IgD-negative memory B cell (primary cell): ENCODE measurements at regions not wholly inside any gene's neighbourhood (a gene's known extent, or its start where the extent isn't known, plus 50 kb on each side); places are given as distances from the start of the nearest gene placed in this dataset.

Experiments used
- H3K27ac Mint-ChIP-seq, 3 donors: one replicate each; pipeline ENCODE4 v1.8.0; 2020 to 2022; ENCODE audit warnings: mild to moderate bottlenecking in 3 of 3, mixed read lengths in 3 of 3, moderate library complexity in 1 of 3
- H3K27me3 Mint-ChIP-seq: one replicate; pipeline ENCODE4 v1.8.0; 2021; ENCODE audit warnings: mixed read lengths
- H3K36me3 Mint-ChIP-seq: one replicate; pipeline ENCODE4 v1.8.0; 2020; ENCODE audit warnings: mild to moderate bottlenecking, mixed read lengths
- H3K4me1 Mint-ChIP-seq, 3 donors: one replicate each; pipeline ENCODE4 v1.8.0; 2020 to 2022; ENCODE audit warnings: mixed read lengths in 3 of 3, mild to moderate bottlenecking in 1 of 3
- H3K4me3 Mint-ChIP-seq, 4 donors: one replicate each; pipeline ENCODE4 v1.8.0; 2020 to 2022; ENCODE audit warnings: mild to moderate bottlenecking in 4 of 4, mixed read lengths in 4 of 4, moderate library complexity in 3 of 4
- H3K9me3 Mint-ChIP-seq, 3 donors: one replicate each; pipeline ENCODE4 v1.8.0; 2020 to 2021; ENCODE audit warnings: mixed read lengths in 3 of 3, mild to moderate bottlenecking in 1 of 3

GRCh38 chr1:5632224-5632623 is 360.0 kb downstream of the NPHP4 start:
- Mint-ChIP-seq H3K27me3 (peaks cover 7% of the 10 kb centered on the region), H3K36me3 (no peaks in the 10 kb centered on the region), H3K4me1 (no peaks in the 10 kb centered on the region), H3K9me3 (peaks cover 0 to 4% (median 0%) of the 10 kb centered on the region in 3 donors), H3K27ac (no peak overlapping the region), H3K4me3 (no peak overlapping the region)

- peaks cover 0 to 2% (median 1%) of the 10 kb centered on the region in 3 donors for H3K9me3 Mint-ChIP-seq
- H3K4me3 Mint-ChIP-seq, result no peak overlapping the region
- H3K27ac Mint-ChIP-seq, result peak overlapping the region in 1 of 3 donors; percentile 65
- H3K36me3 Mint-ChIP-seq, result no peaks in the 10 kb centered on the region
- H3K27me3 Mint-ChIP-seq, result peaks cover 5% of the 10 kb centered on the region
- no peaks in the 10 kb centered on the region for H3K4me1 Mint-ChIP-seq
Observed at GRCh38 chr1:5628416-5628815, 363.8 kb downstream of the NPHP4 start.

GRCh38 chr1:5623399-5623798 is 368.8 kb downstream of the NPHP4 start:
- peaks cover 3% of the 10 kb centered on the region for H3K27me3 Mint-ChIP-seq
- no peak overlapping the region for H3K4me3 Mint-ChIP-seq
- peaks cover 0 to 2% (median 0%) of the 10 kb centered on the region in 3 donors for H3K9me3 Mint-ChIP-seq
- H3K27ac Mint-ChIP-seq, result no peak overlapping the region
- no peaks in the 10 kb centered on the region for H3K36me3 Mint-ChIP-seq
- H3K4me1 Mint-ChIP-seq, result no peaks in the 10 kb centered on the region

GRCh38 chr1:5622412-5622811 is 369.8 kb downstream of the NPHP4 start:
- peaks cover 3% of the 10 kb centered on the region for H3K27me3 Mint-ChIP-seq
- no peak overlapping the region for H3K27ac Mint-ChIP-seq
- no peak overlapping the region for H3K4me3 Mint-ChIP-seq
- no peaks in the 10 kb centered on the region for H3K36me3 Mint-ChIP-seq
- no peaks in the 10 kb centered on the region for H3K4me1 Mint-ChIP-seq
- H3K9me3 Mint-ChIP-seq, result peaks cover 0 to 2% (median 0%) of the 10 kb centered on the region in 3 donors

- peaks cover 0 to 5% (median 0%) of the 10 kb centered on the region in 3 donors for H3K9me3 Mint-ChIP-seq
Observed at GRCh38 chr1:5621692-5622091, 370.5 kb downstream of the NPHP4 start.

GRCh38 chr1:5620997-5621396 is 371.2 kb downstream of the NPHP4 start:
- peaks cover 3% of the 10 kb centered on the region for H3K27me3 Mint-ChIP-seq
- H3K27ac Mint-ChIP-seq, result no peak overlapping the region

More at GRCh38 chr1:5621692-5622091, 370.5 kb downstream of the NPHP4 start:
- no peaks in the 10 kb centered on the region for H3K36me3 Mint-ChIP-seq
- no peak overlapping the region for H3K4me3 Mint-ChIP-seq
- H3K27me3 Mint-ChIP-seq, result peaks cover 3% of the 10 kb centered on the region
- no peaks in the 10 kb centered on the region for H3K4me1 Mint-ChIP-seq
- H3K27ac Mint-ChIP-seq, result no peak overlapping the region

GRCh38 chr1:5620418-5620817 is 371.8 kb downstream of the NPHP4 start:
- Mint-ChIP-seq H3K36me3 (no peaks in the 10 kb centered on the region), H3K27ac (no peak overlapping the region), H3K4me3 (no peak overlapping the region), H3K9me3 (peaks cover 0 to 3% (median 0%) of the 10 kb centered on the region in 3 donors), H3K4me1 (no peaks in the 10 kb centered on the region), H3K27me3 (peaks cover 3% of the 10 kb centered on the region)

More at GRCh38 chr1:5620997-5621396, 371.2 kb downstream of the NPHP4 start:
- peaks cover 0 to 5% (median 0%) of the 10 kb centered on the region in 3 donors for H3K9me3 Mint-ChIP-seq
- H3K36me3 Mint-ChIP-seq, result no peaks in the 10 kb centered on the region
- no peak overlapping the region for H3K4me3 Mint-ChIP-seq
- H3K4me1 Mint-ChIP-seq, result no peaks in the 10 kb centered on the region

- Mint-ChIP-seq H3K4me3 (no peak overlapping the region), H3K9me3 (peaks cover 0 to 3% (median 0%) of the 10 kb centered on the region in 3 donors), H3K27ac (no peak overlapping the region), H3K27me3 (peaks cover 3% of the 10 kb centered on the region), H3K4me1 (no peaks in the 10 kb centered on the region), H3K36me3 (no peaks in the 10 kb centered on the region)
Observed at GRCh38 chr1:5619469-5619868, 372.8 kb downstream of the NPHP4 start.

- Mint-ChIP-seq H3K27ac (peak overlapping the region in 1 of 3 donors; percentile 47), H3K27me3 (peaks cover 7% of the 10 kb centered on the region), H3K9me3 (peaks cover 0 to 8% (median 3%) of the 10 kb centered on the region in 3 donors), H3K36me3 (no peaks in the 10 kb centered on the region), H3K4me1 (no peaks in the 10 kb centered on the region), H3K4me3 (no peak overlapping the region)
Observed at GRCh38 chr1:5617546-5617945, 374.7 kb downstream of the NPHP4 start.

- H3K27ac Mint-ChIP-seq, result peak overlapping the region in 1 of 3 donors; percentile 47
- peaks cover 7% of the 10 kb centered on the region for H3K27me3 Mint-ChIP-seq
- no peaks in the 10 kb centered on the region for H3K4me1 Mint-ChIP-seq
- H3K4me3 Mint-ChIP-seq, result peak overlapping the region in 1 of 4 donors; percentile 60
- no peaks in the 10 kb centered on the region for H3K36me3 Mint-ChIP-seq
- peaks cover 0 to 8% (median 3%) of the 10 kb centered on the region in 3 donors for H3K9me3 Mint-ChIP-seq
Observed at GRCh38 chr1:5617179-5617520, 375.1 kb downstream of the NPHP4 start.

- Mint-ChIP-seq H3K9me3 (peaks cover 0 to 8% (median 3%) of the 10 kb centered on the region in 3 donors), H3K4me3 (no peak overlapping the region), H3K4me1 (no peaks in the 10 kb centered on the region), H3K27ac (peak overlapping the region in 1 of 3 donors; percentile 83), H3K36me3 (no peaks in the 10 kb centered on the region), H3K27me3 (peaks cover 7% of the 10 kb centered on the region)
Observed at GRCh38 chr1:5616366-5617178, 375.7 kb downstream of the NPHP4 start.

- H3K9me3 Mint-ChIP-seq, result peaks cover 0 to 8% (median 3%) of the 10 kb centered on the region in 3 donors
- H3K27ac Mint-ChIP-seq, result no peak overlapping the region
Observed at GRCh38 chr1:5615076-5615475, 377.1 kb downstream of the NPHP4 start.

GRCh38 chr1:5613900-5614299 is 378.3 kb downstream of the NPHP4 start:
- H3K27me3 Mint-ChIP-seq, result peaks cover 8% of the 10 kb centered on the region

More at GRCh38 chr1:5615076-5615475, 377.1 kb downstream of the NPHP4 start:
- Mint-ChIP-seq H3K27me3 (peaks cover 7% of the 10 kb centered on the region), H3K4me3 (no peak overlapping the region), H3K36me3 (no peaks in the 10 kb centered on the region), H3K4me1 (no peaks in the 10 kb centered on the region)

GRCh38 chr1:5611851-5612250 is 380.4 kb downstream of the NPHP4 start:
- Mint-ChIP-seq H3K27ac (no peak overlapping the region), H3K4me1 (no peaks in the 10 kb centered on the region), H3K27me3 (peaks cover 7% of the 10 kb centered on the region), H3K36me3 (no peaks in the 10 kb centered on the region), H3K4me3 (no peak overlapping the region), H3K9me3 (peaks cover 2 to 11% (median 5%) of the 10 kb centered on the region in 3 donors)

More at GRCh38 chr1:5613900-5614299, 378.3 kb downstream of the NPHP4 start:
- Mint-ChIP-seq H3K9me3 (peaks cover 2 to 11% (median 8%) of the 10 kb centered on the region in 3 donors), H3K4me1 (no peaks in the 10 kb centered on the region), H3K4me3 (no peak overlapping the region), H3K27ac (no peak overlapping the region), H3K36me3 (no peaks in the 10 kb centered on the region)

- Mint-ChIP-seq H3K36me3 (no peaks in the 10 kb centered on the region), H3K27ac (no peak overlapping the region), H3K27me3 (peaks cover 7% of the 10 kb centered on the region), H3K9me3 (peaks cover 2 to 11% (median 5%) of the 10 kb centered on the region in 3 donors), H3K4me3 (no peak overlapping the region), H3K4me1 (no peaks in the 10 kb centered on the region)
Observed at GRCh38 chr1:5611431-5611830, 380.8 kb downstream of the NPHP4 start.

- Mint-ChIP-seq H3K4me3 (no peak overlapping the region), H3K36me3 (no peaks in the 10 kb centered on the region), H3K4me1 (no peaks in the 10 kb centered on the region), H3K27ac (no peak overlapping the region), H3K9me3 (peaks cover 2 to 11% (median 5%) of the 10 kb centered on the region in 3 donors), H3K27me3 (peaks cover 7% of the 10 kb centered on the region)
Observed at GRCh38 chr1:5610432-5610831, 381.8 kb downstream of the NPHP4 start.
